ENCODE measurements at regions not wholly inside any gene's neighbourhood (a gene's known extent, or its start where the extent isn't known, plus 50 kb on each side); places are given as distances from the start of the nearest gene placed in this dataset.
"Not testable (repeated sequence)": the region's sequence is repeated elsewhere in the genome, so short reads cannot be mapped to it uniquely, and the experiment has no call there.

GRCh38 chr15:26259581-26259980 lies 396.5 kb upstream of the ATP10A start:
- no peak for DNase-seq

- not testable (repeated sequence) for DNase-seq
Measured at GRCh38 chr15:26244782-26245181, 381.7 kb upstream of the ATP10A start.

- no peak for DNase-seq
Measured at GRCh38 chr15:26243382-26243781, 380.3 kb upstream of the ATP10A start.

- DNase-seq = no peak
Measured at GRCh38 chr15:26242565-26243071, 379.5 kb upstream of the ATP10A start.

- DNase-seq = no peak
Measured at GRCh38 chr15:26235864-26236263, 372.7 kb upstream of the ATP10A start.

GRCh38 chr15:26234976-26235767 lies 372.0 kb upstream of the ATP10A start:
- DNase-seq = no peak

- DNase-seq = no peak
Measured at GRCh38 chr15:26232691-26233090, 369.6 kb upstream of the ATP10A start.

GRCh38 chr15:26231096-26231495 lies 368.0 kb upstream of the ATP10A start:
- DNase-seq = no peak

GRCh38 chr15:26224266-26224665 lies 361.1 kb upstream of the ATP10A start:
- no peak for DNase-seq

GRCh38 chr15:26223720-26224119 lies 360.6 kb upstream of the ATP10A start:
- no peak for DNase-seq

- DNase-seq = no peak
Measured at GRCh38 chr15:26222781-26223180, 359.7 kb upstream of the ATP10A start.

GRCh38 chr15:26217043-26217442 lies 353.9 kb upstream of the ATP10A start:
- not testable (repeated sequence) for DNase-seq

- no peak for DNase-seq
Measured at GRCh38 chr15:26214290-26214689, 351.2 kb upstream of the ATP10A start.

- DNase-seq = no peak
Measured at GRCh38 chr15:26213427-26213826, 350.3 kb upstream of the ATP10A start.

GRCh38 chr15:26212109-26212508 lies 349.0 kb upstream of the ATP10A start:
- no peak for DNase-seq

- no peak for DNase-seq
Measured at GRCh38 chr15:26210980-26211379, 347.9 kb upstream of the ATP10A start.

GRCh38 chr15:26201177-26201858 lies 338.2 kb upstream of the ATP10A start:
- DNase-seq = no peak

GRCh38 chr15:26200427-26200826 lies 337.3 kb upstream of the ATP10A start:
- DNase-seq = no peak

GRCh38 chr15:26197719-26198118 lies 334.6 kb upstream of the ATP10A start:
- no peak for DNase-seq

GRCh38 chr15:26197060-26197459 lies 333.9 kb upstream of the ATP10A start:
- no peak for DNase-seq

- DNase-seq = no peak
Measured at GRCh38 chr15:26191193-26191592, 328.1 kb upstream of the ATP10A start.

GRCh38 chr15:26186138-26186537 lies 323.0 kb upstream of the ATP10A start:
- not testable (repeated sequence) for DNase-seq

- DNase-seq = no peak
Measured at GRCh38 chr15:26182441-26182840, 319.3 kb upstream of the ATP10A start.

GRCh38 chr15:26179906-26180305 lies 316.8 kb upstream of the ATP10A start:
- no peak for DNase-seq

Data from NCI-H226 (cell line).